ENCODE measurements at regions not wholly inside any gene's neighbourhood (a gene's known extent, or its start where the extent isn't known, plus 50 kb on each side); places are given as distances from the start of the nearest gene placed in this dataset.
"Not testable (repeated sequence)": the region's sequence is repeated elsewhere in the genome, so short reads cannot be mapped to it uniquely, and the experiment has no call there.

GRCh38 chr20:61086031-61086430, 166.0 kb upstream of the CDH4 start:
- no peak for DNase-seq (ENCODE audit: low read depth in 2 of 2)

- DNase-seq (ENCODE audit: low read depth in 2 of 2), result no peak
These were observed 161.5 kb upstream of the CDH4 start for GRCh38 chr20:61090541-61090940.

GRCh38 chr20:61092251-61092650, 159.8 kb upstream of the CDH4 start:
- no peak for DNase-seq (ENCODE audit: low read depth in 2 of 2)

- no peak for DNase-seq (ENCODE audit: low read depth in 2 of 2)
These were observed 157.5 kb upstream of the CDH4 start for GRCh38 chr20:61094581-61094980.

- no peak for DNase-seq (ENCODE audit: low read depth in 2 of 2)
These were observed 155.6 kb upstream of the CDH4 start for GRCh38 chr20:61096463-61096862.

GRCh38 chr20:61099806-61100205, 152.3 kb upstream of the CDH4 start:
- DNase-seq (ENCODE audit: low read depth in 2 of 2), result no peak

- DNase-seq (ENCODE audit: low read depth in 2 of 2), result no peak
These were observed 151.6 kb upstream of the CDH4 start for GRCh38 chr20:61100489-61100888.

- DNase-seq (ENCODE audit: low read depth in 2 of 2), result not testable (repeated sequence)
These were observed 150.7 kb upstream of the CDH4 start for GRCh38 chr20:61101321-61101720.

GRCh38 chr20:61104232-61104631, 147.8 kb upstream of the CDH4 start:
- no peak for DNase-seq (ENCODE audit: low read depth in 2 of 2)

GRCh38 chr20:61105395-61105794, 146.7 kb upstream of the CDH4 start:
- DNase-seq (ENCODE audit: low read depth in 2 of 2), result no peak

- DNase-seq (ENCODE audit: low read depth in 2 of 2), result no peak
These were observed 145.6 kb upstream of the CDH4 start for GRCh38 chr20:61106438-61106837.

- DNase-seq (ENCODE audit: low read depth in 2 of 2), result no peak
These were observed 142.7 kb upstream of the CDH4 start for GRCh38 chr20:61109221-61109805.

- no peak for DNase-seq (ENCODE audit: low read depth in 2 of 2)
These were observed 139.5 kb upstream of the CDH4 start for GRCh38 chr20:61112515-61112914.

GRCh38 chr20:61113731-61114130, 138.3 kb upstream of the CDH4 start:
- DNase-seq (ENCODE audit: low read depth in 2 of 2), result no peak

GRCh38 chr20:61114493-61115175, 137.4 kb upstream of the CDH4 start:
- DNase-seq (ENCODE audit: low read depth in 2 of 2), result no peak

GRCh38 chr20:61115364-61116065, 136.5 kb upstream of the CDH4 start:
- no peak for DNase-seq (ENCODE audit: low read depth in 2 of 2)

GRCh38 chr20:61117725-61118124, 134.3 kb upstream of the CDH4 start:
- DNase-seq (ENCODE audit: low read depth in 2 of 2), result no peak

GRCh38 chr20:61118429-61119224, 133.4 kb upstream of the CDH4 start:
- DNase-seq (ENCODE audit: low read depth in 2 of 2), result no peak

- no peak for DNase-seq (ENCODE audit: low read depth in 2 of 2)
These were observed 132.8 kb upstream of the CDH4 start for GRCh38 chr20:61119273-61119672.

GRCh38 chr20:61119794-61120410, 132.2 kb upstream of the CDH4 start:
- no peak for DNase-seq (ENCODE audit: low read depth in 2 of 2)

GRCh38 chr20:61120595-61121515, 131.2 kb upstream of the CDH4 start:
- no peak for DNase-seq (ENCODE audit: low read depth in 2 of 2)

All from stimulated activated CD8-positive, alpha-beta memory T cell treated with anti-CD3 and anti-CD28 coated beads, Interleukin-7, amount 100 ng/mL, for 1 hour (primary cell).